ENCODE measurements at regions not wholly inside any gene's neighbourhood (a gene's known extent, or its start where the extent isn't known, plus 50 kb on each side); places are given as distances from the start of the nearest gene placed in this dataset.

DNA sequence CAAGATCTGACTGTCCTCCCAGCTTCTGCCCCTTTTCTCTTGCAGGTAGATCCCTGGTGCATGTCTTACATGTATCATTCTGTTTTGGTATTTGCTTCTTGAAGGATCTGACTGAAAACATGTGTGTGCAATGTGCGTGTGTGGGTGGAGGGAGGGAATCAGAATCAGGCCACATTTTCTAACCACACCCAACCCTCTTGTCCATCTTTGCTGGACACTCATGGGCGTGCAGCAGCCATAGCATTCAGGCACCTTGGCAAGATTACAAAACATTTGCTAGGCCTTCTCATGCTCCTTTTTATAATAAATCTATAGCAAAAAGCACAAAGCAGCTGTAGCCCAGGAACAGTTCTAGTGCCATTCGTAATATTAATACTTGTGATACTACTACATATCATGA is 233.6 kb upstream of the E2F7 start:
- no peaks in the 10 kb centered on the region for H3K4me1 ChIP-seq (ENCODE audit: control insufficient read depth, insufficient read depth, low read length)
- no peak overlapping the region for H3K4me3 ChIP-seq (ENCODE audit: low read depth, low read length)
- H3K9me3 ChIP-seq (ENCODE audit: control insufficient read depth, insufficient read depth, low read depth, low read length), result no peaks in the 10 kb centered on the region
- ChIA-PET POLR2A (no interaction called here), CTCF (interaction anchor here (0.6 to 0.9 kb wide), 3 partner anchors 25 to 526 kb away, joined by 3 read pairs; no protein-coding TSS in a partner anchor)
- H3K27ac ChIP-seq (ENCODE audit: extremely low read depth, low read depth, low read length), result no peak overlapping the region
- TF ChIP-seq ZFP3 (tag by site-specific recombination; IDR thresholded peaks at IDR 0.05; ENCODE audit: low read depth), result no peak
- TF ChIP-seq ZBTB48 (tag by site-specific recombination; IDR thresholded peaks at IDR 0.05), result no peak
- TF ChIP-seq, protein P1, sequence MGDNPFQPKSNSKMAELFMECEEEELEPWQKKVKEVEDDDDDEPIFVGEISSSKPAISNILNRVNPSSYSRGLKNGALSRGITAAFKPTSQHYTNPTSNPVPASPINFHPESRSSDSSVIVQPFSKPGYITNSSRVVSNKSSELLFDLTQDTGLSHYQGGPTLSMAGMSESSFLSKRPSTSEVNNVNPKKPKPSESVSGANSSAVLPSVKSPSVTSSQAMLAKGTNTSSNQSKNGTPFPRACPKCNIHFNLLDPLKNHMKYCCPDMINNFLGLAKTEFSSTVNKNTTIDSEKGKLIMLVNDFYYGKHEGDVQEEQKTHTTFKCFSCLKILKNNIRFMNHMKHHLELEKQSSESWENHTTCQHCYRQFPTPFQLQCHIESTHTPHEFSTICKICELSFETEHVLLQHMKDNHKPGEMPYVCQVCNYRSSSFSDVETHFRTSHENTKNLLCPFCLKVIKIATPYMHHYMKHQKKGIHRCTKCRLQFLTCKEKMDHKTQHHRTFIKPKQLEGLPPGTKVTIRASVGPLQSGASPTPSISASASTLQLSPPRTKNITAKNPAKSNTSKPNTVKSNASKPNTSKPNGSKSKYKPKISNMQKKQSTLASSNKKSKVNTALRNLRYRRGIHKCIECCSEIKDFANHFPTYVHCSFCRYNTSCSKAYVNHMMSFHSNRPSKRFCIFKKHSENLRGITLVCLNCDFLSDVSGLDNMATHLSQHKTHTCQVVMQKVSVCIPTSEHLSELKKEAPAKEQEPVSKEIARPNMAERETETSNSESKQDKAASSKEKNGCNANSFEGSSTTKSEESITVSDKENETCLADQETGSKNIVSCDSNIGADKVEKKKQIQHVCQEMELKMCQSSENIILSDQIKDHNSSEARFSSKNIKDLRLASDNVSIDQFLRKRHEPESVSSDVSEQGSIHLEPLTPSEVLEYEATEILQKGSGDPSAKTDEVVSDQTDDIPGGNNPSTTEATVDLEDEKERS (tag by site-specific recombination; IDR thresholded peaks at IDR 0.05), result no peak
- no peak for TF ChIP-seq YY2 (tag by site-specific recombination; IDR thresholded peaks at IDR 0.05)
- TF ChIP-seq ZBTB8A (tag by site-specific recombination; IDR thresholded peaks at IDR 0.05), result no peak
- TF ChIP-seq ZSCAN16 (tag by site-specific recombination; IDR thresholded peaks at IDR 0.05), result no peak
- TF ChIP-seq ZNF366 (tag by site-specific recombination; conservative IDR thresholded peaks at IDR 0.05), result no peak
- TF ChIP-seq ZSCAN5A (tag by site-specific recombination; IDR thresholded peaks at IDR 0.05), result no peak
- TF ChIP-seq ZNF266 (tag by site-specific recombination; IDR thresholded peaks at IDR 0.05; ENCODE audit: low read depth), result no peak
- TF ChIP-seq ZNF449 (tag by site-specific recombination; IDR thresholded peaks at IDR 0.05), result no peak
- no peak for TF ChIP-seq ZNF549 (tag by site-specific recombination; IDR thresholded peaks at IDR 0.05)
- no peak for TF ChIP-seq HOXC10 (CRISPR knock-in tag; IDR thresholded peaks at IDR 0.05)
- H3K36me3 ChIP-seq (ENCODE audit: control insufficient read depth in 2 of 2, insufficient read depth in 1 of 2, low read length in 2 of 2), result no peaks in the 10 kb centered on the region

DNA sequence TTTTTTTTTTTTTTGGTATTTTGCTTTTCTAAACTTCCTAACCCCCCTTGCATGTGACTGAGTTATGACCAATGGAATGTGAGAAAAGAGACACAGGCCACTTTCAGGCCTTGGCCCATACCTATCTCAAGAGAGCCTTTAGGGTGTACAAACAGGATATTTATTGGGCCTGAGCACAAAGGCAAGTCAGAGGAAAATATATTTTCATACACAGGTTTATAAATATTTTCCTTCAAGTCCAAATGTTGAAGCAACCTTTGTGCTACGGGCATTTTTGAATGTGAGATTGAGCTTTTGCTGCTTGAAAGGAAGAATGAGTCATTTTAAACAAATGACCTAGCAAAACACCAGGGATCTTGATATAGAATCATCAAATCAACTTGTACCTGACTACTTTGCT is 228.6 kb upstream of the E2F7 start:
- Histone ChIP-seq H3K4me1 (ENCODE audit: control insufficient read depth, insufficient read depth, low read length) (no peaks in the 10 kb centered on the region), H3K36me3 (ENCODE audit: control insufficient read depth in 2 of 2, insufficient read depth in 1 of 2, low read length in 2 of 2) (no peaks in the 10 kb centered on the region), H3K4me3 (ENCODE audit: low read depth, low read length) (no peak overlapping the region), H3K9me3 (ENCODE audit: control insufficient read depth, insufficient read depth, low read depth, low read length) (no peaks in the 10 kb centered on the region), H3K27ac (ENCODE audit: extremely low read depth, low read depth, low read length) (no peak overlapping the region)
- POLR2A ChIA-PET, result no interaction called here
- CTCF ChIA-PET, result interaction anchor here (1.5 kb wide), 1 partner anchor 10 kb away, joined by 4 read pairs; no protein-coding TSS in a partner anchor
- TF ChIP-seq ZEB2 (tag by site-specific recombination; IDR thresholded peaks at IDR 0.05) (no peak), ZNF518A (tag by site-specific recombination; conservative IDR thresholded peaks at IDR 0.05; ENCODE audit: low read depth) (no peak), ZNF76 (tag by site-specific recombination; IDR thresholded peaks at IDR 0.05; ENCODE audit: borderline replicate concordance, low read depth) (no peak), ZNF391 (tag by site-specific recombination; IDR thresholded peaks at IDR 0.05; ENCODE audit: borderline replicate concordance, low read depth) (no peak), ZNF488 (tag by site-specific recombination; IDR thresholded peaks at IDR 0.05) (no peak), ZNF19 (tag by site-specific recombination; IDR thresholded peaks at IDR 0.05; ENCODE audit: low read depth) (no peak), ZBTB48 (tag by site-specific recombination; IDR thresholded peaks at IDR 0.05) (no peak), ZNF175 (tag by site-specific recombination; IDR thresholded peaks at IDR 0.05) (no peak), FEZF1 (tag by site-specific recombination; IDR thresholded peaks at IDR 0.05) (no peak), KLF16 (tag by site-specific recombination; IDR thresholded peaks at IDR 0.05) (no peak), YY1 (tag by site-specific recombination; IDR thresholded peaks at IDR 0.05) (no peak)

All from HEK293 (cell line).